T-helper 17 cell (primary cell): ENCODE measurements at regions not wholly inside any gene's neighbourhood (a gene's known extent, or its start where the extent isn't known, plus 50 kb on each side); places are given as distances from the start of the nearest gene placed in this dataset.

ENCODE experiments used
- ATAC-seq: fragments of 150-1000 bp; cut with Tn5 transposase; 2 replicates; pipeline ENCODE4 v1.10.0; 2021; ENCODE audit warnings: mild to moderate bottlenecking, moderate library complexity
- DNase-seq, 3 donors: peaks; one replicate each; pipeline versions ENCODE4 v3.0.0 to v3.0.0-alpha.2; 2020 to 2021
- H3K9me3 ChIP-seq: one replicate; pipeline ENCODE4 v1.7.0; 2013; ENCODE audit warnings: low read length, mild to moderate bottlenecking; ENCODE audit not compliant: control insufficient read depth, poor library complexity, severe bottlenecking
- H3K27ac Mint-ChIP-seq: one replicate; pipeline ENCODE4 v1.8.0; 2022; ENCODE audit warnings: mild to moderate bottlenecking, moderate library complexity, mixed read lengths
- H3K27me3 Mint-ChIP-seq: one replicate; pipeline ENCODE4 v1.8.0; 2022; ENCODE audit warnings: mixed read lengths
- H3K36me3 Mint-ChIP-seq: one replicate; pipeline ENCODE4 v1.8.0; 2022; ENCODE audit warnings: low read depth, mixed read lengths
- H3K4me1 Mint-ChIP-seq: one replicate; pipeline ENCODE4 v1.8.0; 2022; ENCODE audit warnings: mild to moderate bottlenecking, mixed read lengths
- H3K4me3 Mint-ChIP-seq: one replicate; pipeline ENCODE4 v1.8.0; 2022; ENCODE audit warnings: mild to moderate bottlenecking, moderate library complexity, mixed read lengths

DNA sequence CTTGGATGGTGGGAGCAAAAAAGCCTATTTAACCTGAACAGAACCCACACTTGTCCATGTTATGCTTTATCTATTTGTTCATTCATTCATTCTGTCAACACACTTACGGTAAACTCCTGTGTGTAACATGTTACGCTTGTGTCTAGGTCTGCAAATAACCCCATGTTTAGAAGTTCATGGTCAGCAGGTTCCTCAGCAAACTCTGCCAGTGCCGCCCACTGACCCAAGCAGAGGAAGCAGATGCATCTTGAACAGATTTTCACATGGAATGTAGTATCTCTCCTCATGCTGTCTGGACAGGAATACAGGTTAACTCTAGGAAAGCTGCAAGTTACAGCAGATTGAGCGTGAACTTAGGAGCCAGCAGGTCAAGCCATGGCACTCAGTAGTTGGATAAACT lies 213.7 kb upstream of the COPS8 start:
- no peaks in the 10 kb centered on the region for H3K9me3 ChIP-seq
- Mint-ChIP-seq H3K36me3 (no peaks in the 10 kb centered on the region), H3K4me1 (peaks cover 9% of the 10 kb centered on the region), H3K4me3 (no peak overlapping the region), H3K27me3 (peaks cover 14% of the 10 kb centered on the region), H3K27ac (peak overlapping the region; percentile 81)
- no peak for DNase-seq
- ATAC-seq: no peak

DNA sequence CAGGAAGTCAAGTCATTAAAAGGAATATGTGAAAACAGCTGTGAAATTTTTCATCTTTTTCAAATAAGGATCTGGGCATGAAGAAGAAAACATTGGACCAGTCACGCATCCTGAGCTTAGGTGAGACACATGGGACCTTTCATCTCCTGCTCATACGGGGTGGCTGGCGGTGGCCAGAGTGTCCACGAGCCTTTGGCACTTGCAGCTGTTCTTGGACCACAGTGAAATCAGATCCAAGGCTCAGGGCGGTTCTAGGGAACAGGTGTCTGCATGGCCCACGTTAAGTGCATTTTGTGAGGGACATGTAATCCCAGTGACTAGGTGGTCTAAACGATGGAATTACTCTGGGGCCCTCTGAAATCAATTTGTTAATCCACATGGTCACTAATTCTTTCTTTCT lies 212.7 kb upstream of the COPS8 start:
- Mint-ChIP-seq H3K4me3 (no peak overlapping the region), H3K27ac (no peak overlapping the region), H3K27me3 (peaks cover 14% of the 10 kb centered on the region), H3K4me1 (peaks cover 9% of the 10 kb centered on the region), H3K36me3 (no peaks in the 10 kb centered on the region)
- H3K9me3 ChIP-seq: no peaks in the 10 kb centered on the region
- DNase-seq (no peak), ATAC-seq (no peak)

DNA sequence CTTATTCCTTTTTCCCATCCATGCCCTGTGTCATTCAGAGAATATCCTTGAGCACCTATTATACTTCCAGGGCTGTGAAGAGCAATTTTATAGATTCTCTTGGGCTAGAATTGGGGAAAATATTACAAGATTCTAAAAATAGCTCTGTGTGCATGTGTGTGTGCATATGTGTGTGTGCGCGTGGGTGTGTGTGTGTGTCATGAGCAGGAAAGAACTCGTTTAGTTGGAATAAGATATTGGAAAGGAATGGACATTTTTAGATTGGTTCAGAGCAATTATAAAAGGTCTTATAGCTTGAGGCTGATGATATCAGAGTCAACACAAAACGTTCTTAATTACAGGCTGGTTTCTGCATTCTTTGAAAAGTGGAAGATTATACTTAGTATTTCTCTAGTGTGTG lies 212.1 kb upstream of the COPS8 start:
- ATAC-seq (no peak), DNase-seq (no peak)
- Mint-ChIP-seq H3K27me3 (peaks cover 14% of the 10 kb centered on the region), H3K4me3 (no peak overlapping the region), H3K36me3 (no peaks in the 10 kb centered on the region), H3K4me1 (peaks cover 9% of the 10 kb centered on the region), H3K27ac (no peak overlapping the region)
- no peaks in the 10 kb centered on the region for H3K9me3 ChIP-seq

DNA sequence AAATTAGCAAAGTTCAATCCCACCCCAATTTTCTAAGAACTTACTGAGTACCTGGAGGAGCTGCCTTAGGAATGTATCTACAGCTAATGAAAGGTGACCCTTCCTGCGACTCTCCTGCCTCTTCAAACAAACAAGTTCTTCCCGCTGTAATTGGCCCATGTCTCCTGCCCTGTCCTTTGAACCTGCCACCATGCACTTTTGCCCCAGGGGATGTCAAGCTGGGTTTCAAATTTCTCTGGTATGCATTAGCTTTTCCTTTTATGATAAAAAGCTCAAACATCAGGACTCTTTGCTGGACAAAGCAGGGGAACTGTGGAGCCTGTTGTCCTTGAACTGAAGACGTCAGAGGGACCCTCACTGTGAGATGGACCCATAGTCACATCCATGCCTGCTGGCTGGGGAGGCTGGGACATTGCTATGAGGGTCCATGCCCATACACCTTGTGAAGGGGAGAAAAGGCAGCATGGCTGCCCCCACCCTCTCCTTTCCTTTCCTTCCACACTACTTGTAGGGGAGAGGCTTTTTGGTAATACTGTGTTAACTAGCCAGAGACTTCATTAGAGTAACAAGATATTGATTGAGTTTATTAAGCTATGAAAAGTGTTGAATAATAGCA lies 210.7 kb upstream of the COPS8 start:
- ATAC-seq (no peak), DNase-seq (no peak)
- H3K27me3 Mint-ChIP-seq: peaks cover 14% of the 10 kb centered on the region
- H3K36me3 Mint-ChIP-seq: no peaks in the 10 kb centered on the region
- peaks cover 9% of the 10 kb centered on the region for H3K4me1 Mint-ChIP-seq
- no peak overlapping the region for H3K27ac Mint-ChIP-seq
- no peak overlapping the region for H3K4me3 Mint-ChIP-seq
- H3K9me3 ChIP-seq: no peaks in the 10 kb centered on the region

DNA sequence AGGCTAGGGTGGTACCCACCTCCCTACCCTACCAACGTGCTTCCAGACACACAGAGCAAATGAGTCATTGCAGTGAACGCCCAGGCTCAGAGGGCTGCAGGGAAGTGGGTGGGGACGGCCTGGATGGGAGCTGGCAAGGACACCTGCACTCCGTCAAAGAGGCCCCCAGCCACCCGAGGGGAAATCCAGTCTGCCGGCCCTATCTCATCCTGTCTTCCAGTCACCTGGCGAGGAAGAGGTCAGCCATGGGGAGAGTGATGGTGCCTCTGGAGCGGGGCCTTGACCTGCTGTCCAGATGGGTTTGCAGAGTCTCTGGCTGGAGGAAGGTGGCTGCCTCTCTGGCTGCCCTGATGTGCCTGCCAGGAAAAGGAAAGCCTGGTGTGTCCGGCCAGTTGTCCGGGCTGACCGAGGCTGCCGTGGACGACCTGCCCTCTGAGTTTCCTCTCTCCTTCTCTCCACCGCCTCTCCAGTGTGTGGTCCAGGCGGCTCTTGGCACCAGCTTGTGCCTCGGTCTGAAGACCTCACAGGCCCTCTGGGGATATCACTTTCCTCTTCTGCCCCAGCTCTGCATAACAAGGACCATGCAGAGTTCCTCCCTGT lies 209.7 kb upstream of the COPS8 start:
- Mint-ChIP-seq H3K27me3 (peaks cover 14% of the 10 kb centered on the region), H3K4me1 (peaks cover 9% of the 10 kb centered on the region), H3K36me3 (peaks cover 1% of the 10 kb centered on the region), H3K4me3 (no peak overlapping the region), H3K27ac (no peak overlapping the region)
- no peaks in the 10 kb centered on the region for H3K9me3 ChIP-seq
- DNase-seq (no peak), ATAC-seq (no peak)

DNA sequence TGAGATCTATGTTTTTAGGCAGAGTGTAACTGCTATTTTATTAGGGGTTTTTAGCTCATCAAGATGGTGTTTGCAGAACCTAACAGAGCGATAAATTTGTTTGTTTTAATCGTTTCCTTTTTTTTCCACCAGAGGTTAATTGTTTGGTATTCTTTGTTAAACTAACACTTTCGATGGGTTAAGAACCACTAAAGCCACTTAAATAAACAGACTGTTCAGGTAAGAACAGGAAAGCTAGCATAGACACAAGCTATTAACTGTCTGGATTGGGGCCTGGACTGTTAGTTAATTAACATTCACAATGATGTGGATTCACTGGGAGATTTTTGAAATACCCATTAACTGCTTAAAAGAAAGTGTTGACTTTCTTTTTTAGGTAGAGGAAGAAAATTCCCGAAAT lies 209.0 kb upstream of the COPS8 start:
- no peak overlapping the region for H3K27ac Mint-ChIP-seq
- H3K4me3 Mint-ChIP-seq: no peak overlapping the region
- H3K9me3 ChIP-seq: no peaks in the 10 kb centered on the region
- DNase-seq (no peak), ATAC-seq (no peak)
- H3K36me3 Mint-ChIP-seq: peaks cover 3% of the 10 kb centered on the region
- H3K4me1 Mint-ChIP-seq: peaks cover 5% of the 10 kb centered on the region
- peaks cover 14% of the 10 kb centered on the region for H3K27me3 Mint-ChIP-seq

DNA sequence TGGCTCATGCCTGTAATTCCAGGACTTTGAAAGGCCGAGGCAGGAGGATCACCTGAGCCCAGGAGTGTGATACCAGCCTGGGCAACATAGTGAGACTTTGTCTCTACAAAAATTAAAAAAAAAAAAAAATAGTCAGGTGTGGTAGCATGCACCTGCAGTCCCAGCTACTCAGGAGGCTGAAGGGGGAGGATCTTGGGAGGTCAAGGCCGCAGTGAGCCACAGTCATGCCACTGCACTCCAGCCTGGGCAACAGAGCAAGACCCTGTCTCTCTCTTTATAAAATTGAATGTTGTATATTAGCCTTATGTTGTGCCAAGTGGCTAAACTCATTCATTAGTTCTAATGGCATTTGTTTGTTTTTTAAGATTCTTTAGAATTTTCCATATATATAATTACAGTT lies 207.7 kb upstream of the COPS8 start:
- DNase-seq (no peak), ATAC-seq (no peak)
- Mint-ChIP-seq H3K27ac (no peak overlapping the region), H3K4me3 (no peak overlapping the region), H3K27me3 (peaks cover 24% of the 10 kb centered on the region), H3K36me3 (peaks cover 3% of the 10 kb centered on the region), H3K4me1 (no peaks in the 10 kb centered on the region)
- no peaks in the 10 kb centered on the region for H3K9me3 ChIP-seq

DNA sequence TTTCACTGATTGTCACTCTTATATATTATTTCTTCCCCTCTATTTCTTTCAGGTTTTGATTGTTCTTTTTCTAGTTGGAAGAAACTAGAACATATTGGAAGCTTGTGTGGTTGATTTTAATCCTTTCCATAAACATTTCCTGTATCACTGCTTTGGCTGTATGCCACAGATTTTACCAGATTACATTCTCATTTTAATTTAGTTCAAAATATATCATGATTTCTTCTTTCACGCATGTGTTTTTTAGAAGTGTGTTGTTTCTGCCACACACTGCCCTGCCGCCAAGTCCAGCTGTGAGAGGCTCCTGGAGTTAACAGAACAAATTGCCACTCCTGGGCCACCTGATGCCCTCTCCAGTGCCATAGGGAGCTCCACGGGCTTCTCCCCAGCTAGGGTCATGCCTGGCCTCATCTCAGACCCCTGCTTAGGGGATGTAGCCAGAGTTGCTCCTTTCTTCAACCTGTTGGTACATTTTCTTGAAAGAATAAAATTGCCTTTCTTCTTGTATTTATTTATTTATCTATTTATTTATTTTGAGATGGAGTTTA lies 206.2 kb upstream of the COPS8 start:
- no peak overlapping the region for H3K27ac Mint-ChIP-seq
- peaks cover 3% of the 10 kb centered on the region for H3K36me3 Mint-ChIP-seq
- DNase-seq: no peak
- H3K4me3 Mint-ChIP-seq: no peak overlapping the region
- no peaks in the 10 kb centered on the region for H3K9me3 ChIP-seq
- H3K27me3 Mint-ChIP-seq: peaks cover 24% of the 10 kb centered on the region
- ATAC-seq: no peak
- no peaks in the 10 kb centered on the region for H3K4me1 Mint-ChIP-seq

DNA sequence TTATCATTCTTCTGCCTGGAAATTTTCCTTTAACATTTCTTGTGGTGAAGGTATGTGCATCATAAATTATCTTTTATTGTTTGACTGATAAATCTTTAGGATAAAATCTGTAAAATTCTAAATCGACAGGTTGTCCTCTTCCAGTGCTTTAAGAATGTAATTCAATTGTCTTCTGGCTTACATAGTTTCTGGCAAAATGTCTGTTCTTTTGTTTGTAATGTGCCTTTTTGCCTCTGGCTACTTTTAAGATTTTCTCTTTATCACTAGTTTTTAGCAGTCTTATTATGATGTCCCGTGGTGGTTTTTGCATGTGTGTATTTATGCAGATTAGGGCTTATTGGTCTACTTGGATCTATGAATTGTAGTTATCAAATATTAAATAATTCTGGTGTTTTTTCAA lies 203.6 kb upstream of the COPS8 start:
- DNase-seq: no peak
- Mint-ChIP-seq H3K36me3 (peaks cover 3% of the 10 kb centered on the region), H3K27ac (no peak overlapping the region), H3K4me1 (no peaks in the 10 kb centered on the region), H3K27me3 (peaks cover 17% of the 10 kb centered on the region), H3K4me3 (no peak overlapping the region)
- H3K9me3 ChIP-seq: no peaks in the 10 kb centered on the region
- ATAC-seq: no peak

DNA sequence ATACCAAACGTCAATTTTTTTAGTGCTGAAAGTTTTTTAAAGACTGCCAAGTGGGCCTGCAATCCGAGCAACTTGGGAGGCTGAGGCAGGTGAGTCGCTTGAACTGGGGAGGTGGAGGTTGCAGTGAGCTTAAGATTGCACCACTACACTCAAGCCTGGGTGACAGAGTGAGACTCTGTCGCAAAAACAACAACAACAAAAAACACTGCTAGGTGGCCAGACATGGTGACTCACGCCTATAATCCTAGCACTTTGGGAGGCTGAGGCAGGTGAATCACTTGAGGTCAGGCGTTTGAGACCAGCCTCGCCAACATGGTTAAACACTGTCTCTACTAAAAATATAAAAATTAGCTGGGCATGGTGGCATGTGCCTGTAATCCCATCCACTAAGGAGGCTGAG lies 202.8 kb upstream of the COPS8 start:
- DNase-seq: no peak
- Mint-ChIP-seq H3K27me3 (peaks cover 19% of the 10 kb centered on the region), H3K4me3 (no peak overlapping the region), H3K36me3 (peaks cover 3% of the 10 kb centered on the region), H3K4me1 (no peaks in the 10 kb centered on the region), H3K27ac (no peak overlapping the region)
- no peak for ATAC-seq
- H3K9me3 ChIP-seq: no peaks in the 10 kb centered on the region

DNA sequence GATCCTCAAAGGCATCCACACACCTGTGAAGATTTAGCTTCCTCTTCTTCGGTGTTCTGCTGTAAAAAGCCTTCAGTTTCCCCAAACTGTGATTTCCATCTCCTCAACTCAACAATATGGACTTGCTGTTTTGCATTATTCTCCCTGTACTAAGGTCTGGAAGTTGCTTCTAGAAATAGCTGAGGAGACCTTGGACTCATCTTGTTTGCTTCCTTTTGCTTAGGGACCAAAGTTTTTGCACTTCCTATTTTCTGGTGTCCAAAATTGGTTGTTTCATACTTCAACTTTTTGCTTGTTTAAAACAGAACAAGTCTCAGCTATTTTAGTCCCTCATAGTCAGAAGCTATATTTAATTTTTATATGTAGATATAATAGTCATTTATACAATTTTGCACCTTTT lies 201.9 kb upstream of the COPS8 start:
- Mint-ChIP-seq H3K27me3 (peaks cover 26% of the 10 kb centered on the region), H3K27ac (no peak overlapping the region), H3K4me3 (no peak overlapping the region), H3K4me1 (no peaks in the 10 kb centered on the region), H3K36me3 (peaks cover 3% of the 10 kb centered on the region)
- no peaks in the 10 kb centered on the region for H3K9me3 ChIP-seq
- DNase-seq (no peak), ATAC-seq (no peak)

DNA sequence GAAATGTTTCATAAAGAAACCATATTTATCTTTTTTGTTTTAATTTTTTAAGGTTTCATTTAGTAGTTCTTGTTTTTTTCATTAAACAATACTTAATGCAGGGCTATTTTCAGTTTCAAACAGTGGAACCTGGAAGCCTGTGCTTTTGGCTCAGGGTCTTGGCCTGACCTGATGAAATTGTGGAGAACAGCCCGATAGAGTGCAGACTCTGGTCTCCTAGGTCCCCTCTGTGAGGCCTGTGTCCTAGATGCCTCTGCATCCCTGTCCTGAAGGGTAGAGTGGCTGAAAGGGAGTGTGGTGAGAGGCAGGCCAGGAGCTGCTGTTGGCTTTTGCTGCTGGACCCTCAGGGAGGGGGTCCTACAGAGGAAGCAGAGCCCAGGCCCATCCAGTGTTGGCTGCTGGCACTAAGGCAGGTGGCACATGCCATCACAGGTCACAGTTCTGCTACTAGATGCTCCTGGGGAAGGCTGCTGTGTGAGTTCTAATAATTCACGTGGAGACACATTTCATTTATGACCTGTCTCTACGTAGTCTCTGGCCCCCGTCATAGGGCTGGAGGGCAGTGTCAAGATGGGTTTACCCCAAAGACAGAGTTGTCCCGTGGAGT lies 201.0 kb upstream of the COPS8 start:
- Mint-ChIP-seq H3K36me3 (peaks cover 3% of the 10 kb centered on the region), H3K27me3 (peaks cover 33% of the 10 kb centered on the region), H3K4me1 (no peaks in the 10 kb centered on the region), H3K27ac (no peak overlapping the region), H3K4me3 (no peak overlapping the region)
- no peaks in the 10 kb centered on the region for H3K9me3 ChIP-seq
- DNase-seq (no peak), ATAC-seq (no peak)

DNA sequence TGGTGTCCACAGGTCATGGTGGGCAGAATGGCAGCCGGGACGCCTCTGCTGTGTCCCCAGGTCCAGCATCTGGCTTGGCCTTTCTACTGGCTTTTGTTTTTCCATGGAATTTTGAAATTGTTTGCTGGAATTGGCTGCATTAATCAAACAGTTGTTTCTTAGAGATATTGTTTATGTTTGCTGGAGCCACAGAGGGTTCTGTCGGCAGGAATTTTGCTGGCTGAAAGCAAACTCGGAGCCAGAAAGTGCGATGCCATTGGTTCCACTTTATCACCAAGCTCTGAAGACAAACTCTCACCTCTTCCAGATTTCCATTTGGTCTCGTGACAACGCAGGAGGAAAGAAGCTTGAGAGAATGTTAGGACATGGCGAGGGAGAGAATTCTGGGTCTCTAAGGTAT lies 199.2 kb upstream of the COPS8 start:
- no peak overlapping the region for H3K4me3 Mint-ChIP-seq
- DNase-seq (no peak), ATAC-seq (no peak)
- H3K36me3 Mint-ChIP-seq: no peaks in the 10 kb centered on the region
- no peaks in the 10 kb centered on the region for H3K4me1 Mint-ChIP-seq
- peaks cover 47% of the 10 kb centered on the region for H3K27me3 Mint-ChIP-seq
- H3K9me3 ChIP-seq: no peaks in the 10 kb centered on the region
- H3K27ac Mint-ChIP-seq: no peak overlapping the region

DNA sequence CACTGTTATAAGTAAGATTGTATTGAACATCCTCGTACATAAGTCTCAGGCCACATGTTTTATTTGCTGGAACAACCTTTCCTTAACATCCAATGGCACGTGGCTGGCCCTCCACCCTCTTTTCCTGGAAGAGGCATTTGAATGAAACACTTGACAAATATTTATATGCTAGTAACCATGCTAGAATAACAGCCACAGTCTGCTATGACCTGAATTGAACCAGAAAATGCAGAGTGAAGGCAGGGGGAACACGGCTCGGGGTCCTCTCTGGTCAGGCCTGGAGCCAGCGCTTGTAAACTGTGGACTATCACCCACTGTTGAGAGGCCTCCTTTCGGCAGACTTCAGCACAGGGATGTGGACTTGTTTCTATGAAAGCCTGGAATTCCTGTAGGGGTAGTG lies 198.2 kb upstream of the COPS8 start:
- Mint-ChIP-seq H3K4me3 (no peak overlapping the region), H3K27me3 (peaks cover 42% of the 10 kb centered on the region), H3K36me3 (no peaks in the 10 kb centered on the region), H3K27ac (no peak overlapping the region), H3K4me1 (no peaks in the 10 kb centered on the region)
- ATAC-seq (no peak), DNase-seq (no peak)
- H3K9me3 ChIP-seq: no peaks in the 10 kb centered on the region
